ENCODE measurements at regions not wholly inside any gene's neighbourhood (a gene's known extent, or its start where the extent isn't known, plus 50 kb on each side); places are given as distances from the start of the nearest gene placed in this dataset.
"Not testable (repeated sequence)": the region's sequence is repeated elsewhere in the genome, so short reads cannot be mapped to it uniquely, and the experiment has no call there.

GRCh38 chr7:138374119-138374693 lies 85.9 kb upstream of the TRIM24 start:
- DNase-seq (ENCODE audit: low spot score), result no peak

GRCh38 chr7:138377306-138377705 lies 82.8 kb upstream of the TRIM24 start:
- DNase-seq (ENCODE audit: low spot score), result no peak

GRCh38 chr7:138378741-138379559 lies 81.1 kb upstream of the TRIM24 start:
- DNase-seq (ENCODE audit: low spot score), result no peak

GRCh38 chr7:138382862-138383565 lies 77.0 kb upstream of the TRIM24 start:
- DNase-seq (ENCODE audit: low spot score), result no peak

GRCh38 chr7:138386821-138387220 lies 73.2 kb upstream of the TRIM24 start:
- no peak for DNase-seq (ENCODE audit: low spot score)

- no peak for DNase-seq (ENCODE audit: low spot score)
Measured at GRCh38 chr7:138387755-138388475, 72.1 kb upstream of the TRIM24 start.

GRCh38 chr7:138388673-138389491 lies 71.2 kb upstream of the TRIM24 start:
- no peak for DNase-seq (ENCODE audit: low spot score)

GRCh38 chr7:138395763-138396162 lies 64.3 kb upstream of the TRIM24 start:
- no peak for DNase-seq (ENCODE audit: low spot score)

GRCh38 chr7:138396251-138397070 lies 63.6 kb upstream of the TRIM24 start:
- no peak for DNase-seq (ENCODE audit: low spot score)

GRCh38 chr7:138397071-138397433 lies 63.0 kb upstream of the TRIM24 start:
- DNase-seq (ENCODE audit: low spot score), result not testable (repeated sequence)

- no peak for DNase-seq (ENCODE audit: low spot score)
Measured at GRCh38 chr7:138398857-138399256, 61.2 kb upstream of the TRIM24 start.

GRCh38 chr7:138400400-138400886 lies 59.6 kb upstream of the TRIM24 start:
- DNase-seq (ENCODE audit: low spot score), result no peak

GRCh38 chr7:138402749-138403148 lies 57.3 kb upstream of the TRIM24 start:
- no peak for DNase-seq (ENCODE audit: low spot score)

- DNase-seq (ENCODE audit: low spot score), result no peak
Measured at GRCh38 chr7:138405496-138405895, 54.6 kb upstream of the TRIM24 start.

GRCh38 chr7:138407792-138408191 lies 52.3 kb upstream of the TRIM24 start:
- DNase-seq (ENCODE audit: low spot score), result no peak
